H1 (cell line): ENCODE measurements at regions not wholly inside any gene's neighbourhood (a gene's known extent, or its start where the extent isn't known, plus 50 kb on each side); places are given as distances from the start of the nearest gene placed in this dataset.

Experiments used
- EP300 ChIP-seq, 2 experiments: IDR thresholded peaks; 1 replicate in 1 of 2; 2 replicates in 1 of 2; pipeline ENCODE4 v1.6.1; 2011 to 2012; ENCODE audit warnings: low read depth in 2 of 2, low read length in 2 of 2, mild to moderate bottlenecking in 2 of 2, borderline replicate concordance in 1 of 2, inconsistent platforms in 1 of 2, moderate library complexity in 1 of 2
- EZH2 ChIP-seq: fragments of 200-600 bp; sonication (generic); IDR thresholded peaks from 2 replicates; pipeline ENCODE4 v1.7.1; 2012; ENCODE audit warnings: low read depth, mild to moderate bottlenecking, moderate library complexity, low read length, inconsistent platforms; ENCODE audit not compliant: severe bottlenecking
- TF ChIP-seq, protein P1 (sequence below), 3 experiments: IDR thresholded peaks; 1 replicate in 2 of 3; 2 replicates in 1 of 3; pipeline versions ENCODE4 v1.5.1 to v1.6.1; 2011; ENCODE audit warnings: low read length in 3 of 3, mild to moderate bottlenecking in 3 of 3, inconsistent platforms in 2 of 3, low read depth in 1 of 3, moderate library complexity in 1 of 3; ENCODE audit not compliant: insufficient read depth in 1 of 3; ENCODE audit errors: control extremely low read depth in 1 of 3
- TF ChIP-seq, protein P2 (sequence below): IDR thresholded peaks from 2 replicates; pipeline ENCODE4 v1.6.1; 2012; ENCODE audit warnings: inconsistent platforms

DNA sequence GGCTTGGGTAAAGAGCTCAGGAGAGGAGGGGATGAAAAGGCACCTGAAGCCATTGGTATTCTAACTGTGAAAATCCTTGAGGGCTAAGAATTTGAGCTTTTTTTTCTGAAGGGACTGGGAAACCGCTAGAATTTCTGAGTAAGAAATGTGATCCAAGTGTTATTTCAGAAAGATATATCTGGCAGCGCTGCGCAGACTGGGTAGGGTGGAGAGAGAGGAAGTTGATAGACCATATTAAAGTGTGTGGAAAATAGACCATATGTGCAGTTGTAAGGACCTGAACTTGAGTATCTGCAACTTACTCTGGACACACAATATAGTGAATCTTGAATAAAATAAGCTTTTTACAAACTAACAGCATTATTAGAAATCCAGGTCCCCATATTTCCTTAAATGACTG is 427.4 kb downstream of the NDFIP2 start:
- TF ChIP-seq, protein P1, sequence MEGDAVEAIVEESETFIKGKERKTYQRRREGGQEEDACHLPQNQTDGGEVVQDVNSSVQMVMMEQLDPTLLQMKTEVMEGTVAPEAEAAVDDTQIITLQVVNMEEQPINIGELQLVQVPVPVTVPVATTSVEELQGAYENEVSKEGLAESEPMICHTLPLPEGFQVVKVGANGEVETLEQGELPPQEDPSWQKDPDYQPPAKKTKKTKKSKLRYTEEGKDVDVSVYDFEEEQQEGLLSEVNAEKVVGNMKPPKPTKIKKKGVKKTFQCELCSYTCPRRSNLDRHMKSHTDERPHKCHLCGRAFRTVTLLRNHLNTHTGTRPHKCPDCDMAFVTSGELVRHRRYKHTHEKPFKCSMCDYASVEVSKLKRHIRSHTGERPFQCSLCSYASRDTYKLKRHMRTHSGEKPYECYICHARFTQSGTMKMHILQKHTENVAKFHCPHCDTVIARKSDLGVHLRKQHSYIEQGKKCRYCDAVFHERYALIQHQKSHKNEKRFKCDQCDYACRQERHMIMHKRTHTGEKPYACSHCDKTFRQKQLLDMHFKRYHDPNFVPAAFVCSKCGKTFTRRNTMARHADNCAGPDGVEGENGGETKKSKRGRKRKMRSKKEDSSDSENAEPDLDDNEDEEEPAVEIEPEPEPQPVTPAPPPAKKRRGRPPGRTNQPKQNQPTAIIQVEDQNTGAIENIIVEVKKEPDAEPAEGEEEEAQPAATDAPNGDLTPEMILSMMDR (IDR thresholded peaks at IDR 0.05; ENCODE audit: control extremely low read depth in 1 of 3, insufficient read depth in 1 of 3, low read depth in 1 of 3, low read length in 3 of 3), result no peak
- TF ChIP-seq EZH2 (no peak), EP300 (IDR thresholded peaks at IDR 0.05; ENCODE audit: borderline replicate concordance in 1 of 2, low read depth in 2 of 2, low read length in 2 of 2) (no peak)
- TF ChIP-seq, protein P2, sequence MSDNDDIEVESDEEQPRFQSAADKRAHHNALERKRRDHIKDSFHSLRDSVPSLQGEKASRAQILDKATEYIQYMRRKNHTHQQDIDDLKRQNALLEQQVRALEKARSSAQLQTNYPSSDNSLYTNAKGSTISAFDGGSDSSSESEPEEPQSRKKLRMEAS, result no peak
